Thyroid gland (tissue), 4 donors: ENCODE measurements at regions not wholly inside any gene's neighbourhood (a gene's known extent, or its start where the extent isn't known, plus 50 kb on each side); places are given as distances from the start of the nearest gene placed in this dataset.

ENCODE experiments used
- POLR2A ChIP-seq, 2 donors: fragments of 450-650 bp; IDR thresholded peaks; one replicate each; pipeline ENCODE4 v1.6.1; 2017; ENCODE audit warnings: antibody characterized with exemption in 2 of 2, mild to moderate bottlenecking in 2 of 2, moderate library complexity in 1 of 2
- TF ChIP-seq, protein P1 (sequence below), 6 experiments: fragments of 200-600 bp in 3 of 6; fragments of 450-650 bp in 3 of 6; sonication (generic) in 3 of 6; IDR thresholded peaks; one replicate each; pipeline ENCODE4 v1.5.1; 2016 to 2019; ENCODE audit warnings: antibody characterized with exemption in 6 of 6, mild to moderate bottlenecking in 2 of 6, inconsistent platforms in 1 of 6, moderate library complexity in 1 of 6

DNA sequence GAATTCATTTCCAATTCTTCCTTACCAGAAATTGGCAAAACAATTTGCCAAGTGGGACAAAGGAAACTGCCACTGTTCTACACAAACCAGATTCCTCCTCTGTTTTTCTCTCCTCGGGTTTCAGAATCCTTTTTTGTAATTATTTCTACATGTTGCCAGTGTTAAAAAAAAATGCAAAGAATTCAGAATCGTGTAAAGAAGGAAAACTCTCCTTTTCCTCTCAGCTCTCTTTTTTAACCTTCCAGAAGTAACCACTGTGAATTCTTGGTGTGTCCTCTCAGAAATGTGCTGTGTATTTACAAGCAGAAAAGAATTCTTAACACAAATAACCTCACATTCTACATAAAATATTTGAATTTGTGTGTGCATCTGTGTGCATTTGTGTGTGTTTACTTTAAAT, 224.6 kb downstream of the DRD1 start:
- no peak for TF ChIP-seq POLR2A (IDR thresholded peaks at IDR 0.05)
- TF ChIP-seq, protein P1, sequence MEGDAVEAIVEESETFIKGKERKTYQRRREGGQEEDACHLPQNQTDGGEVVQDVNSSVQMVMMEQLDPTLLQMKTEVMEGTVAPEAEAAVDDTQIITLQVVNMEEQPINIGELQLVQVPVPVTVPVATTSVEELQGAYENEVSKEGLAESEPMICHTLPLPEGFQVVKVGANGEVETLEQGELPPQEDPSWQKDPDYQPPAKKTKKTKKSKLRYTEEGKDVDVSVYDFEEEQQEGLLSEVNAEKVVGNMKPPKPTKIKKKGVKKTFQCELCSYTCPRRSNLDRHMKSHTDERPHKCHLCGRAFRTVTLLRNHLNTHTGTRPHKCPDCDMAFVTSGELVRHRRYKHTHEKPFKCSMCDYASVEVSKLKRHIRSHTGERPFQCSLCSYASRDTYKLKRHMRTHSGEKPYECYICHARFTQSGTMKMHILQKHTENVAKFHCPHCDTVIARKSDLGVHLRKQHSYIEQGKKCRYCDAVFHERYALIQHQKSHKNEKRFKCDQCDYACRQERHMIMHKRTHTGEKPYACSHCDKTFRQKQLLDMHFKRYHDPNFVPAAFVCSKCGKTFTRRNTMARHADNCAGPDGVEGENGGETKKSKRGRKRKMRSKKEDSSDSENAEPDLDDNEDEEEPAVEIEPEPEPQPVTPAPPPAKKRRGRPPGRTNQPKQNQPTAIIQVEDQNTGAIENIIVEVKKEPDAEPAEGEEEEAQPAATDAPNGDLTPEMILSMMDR (IDR thresholded peaks at IDR 0.05) = no peak
